ENCODE measurements at regions not wholly inside any gene's neighbourhood (a gene's known extent, or its start where the extent isn't known, plus 50 kb on each side); places are given as distances from the start of the nearest gene placed in this dataset.

GRCh38 chr20:48458003-48458377 lies 369.8 kb downstream of the PREX1 start:
- no peaks in the 10 kb centered on the region for H3K36me3 Mint-ChIP-seq (ENCODE audit: low read depth)
- no peak for TF ChIP-seq CTCF (IDR thresholded peaks at IDR 0.05)
- H3K4me3 Mint-ChIP-seq = no peak overlapping the region
- intact Hi-C loops (cut with micrococcal nuclease) = no loop called here
- H3K9me3 Mint-ChIP-seq = no peaks in the 10 kb centered on the region
- ATAC-seq (no peak), DNase-seq (no peak)
- H3K4me1 Mint-ChIP-seq (ENCODE audit: low read depth) = peaks cover 2% of the 10 kb centered on the region
- H3K27me3 Mint-ChIP-seq = peaks cover 6% of the 10 kb centered on the region
- CTCF ChIA-PET = no interaction called here
- POLR2A ChIA-PET = interaction anchor here (0.6 kb wide), 1 partner anchor 871 kb away, joined by 3 read pairs; no protein-coding TSS in a partner anchor
- H3K27ac Mint-ChIP-seq = no peak overlapping the region

GRCh38 chr20:48457193-48458002 lies 370.4 kb downstream of the PREX1 start:
- TF ChIP-seq CTCF (IDR thresholded peaks at IDR 0.05) = no peak
- Mint-ChIP-seq H3K36me3 (ENCODE audit: low read depth) (no peaks in the 10 kb centered on the region), H3K4me3 (no peak overlapping the region), H3K27me3 (peaks cover 5% of the 10 kb centered on the region), H3K27ac (no peak overlapping the region), H3K4me1 (ENCODE audit: low read depth) (peaks cover 2% of the 10 kb centered on the region), H3K9me3 (no peaks in the 10 kb centered on the region)
- ATAC-seq = no peak
- POLR2A ChIA-PET = interaction anchor here (0.6 kb wide), 1 partner anchor 872 kb away, joined by 3 read pairs; no protein-coding TSS in a partner anchor
- DNase-seq = peak; percentile 11
- CTCF ChIA-PET = no interaction called here
- intact Hi-C loops (cut with micrococcal nuclease) = no loop called here

- intact Hi-C loops (cut with micrococcal nuclease) = no loop called here
- CTCF ChIA-PET = no interaction called here
- H3K27me3 Mint-ChIP-seq = peaks cover 5% of the 10 kb centered on the region
- POLR2A ChIA-PET = no interaction called here
- H3K9me3 Mint-ChIP-seq = no peaks in the 10 kb centered on the region
- no peak for TF ChIP-seq CTCF (IDR thresholded peaks at IDR 0.05)
- ATAC-seq (no peak), DNase-seq (no peak)
- H3K4me1 Mint-ChIP-seq (ENCODE audit: low read depth) = peaks cover 2% of the 10 kb centered on the region
- H3K4me3 Mint-ChIP-seq = no peak overlapping the region
- no peak overlapping the region for H3K27ac Mint-ChIP-seq
- no peaks in the 10 kb centered on the region for H3K36me3 Mint-ChIP-seq (ENCODE audit: low read depth)
Observed at GRCh38 chr20:48456366-48457192, 371.2 kb downstream of the PREX1 start.

DNA sequence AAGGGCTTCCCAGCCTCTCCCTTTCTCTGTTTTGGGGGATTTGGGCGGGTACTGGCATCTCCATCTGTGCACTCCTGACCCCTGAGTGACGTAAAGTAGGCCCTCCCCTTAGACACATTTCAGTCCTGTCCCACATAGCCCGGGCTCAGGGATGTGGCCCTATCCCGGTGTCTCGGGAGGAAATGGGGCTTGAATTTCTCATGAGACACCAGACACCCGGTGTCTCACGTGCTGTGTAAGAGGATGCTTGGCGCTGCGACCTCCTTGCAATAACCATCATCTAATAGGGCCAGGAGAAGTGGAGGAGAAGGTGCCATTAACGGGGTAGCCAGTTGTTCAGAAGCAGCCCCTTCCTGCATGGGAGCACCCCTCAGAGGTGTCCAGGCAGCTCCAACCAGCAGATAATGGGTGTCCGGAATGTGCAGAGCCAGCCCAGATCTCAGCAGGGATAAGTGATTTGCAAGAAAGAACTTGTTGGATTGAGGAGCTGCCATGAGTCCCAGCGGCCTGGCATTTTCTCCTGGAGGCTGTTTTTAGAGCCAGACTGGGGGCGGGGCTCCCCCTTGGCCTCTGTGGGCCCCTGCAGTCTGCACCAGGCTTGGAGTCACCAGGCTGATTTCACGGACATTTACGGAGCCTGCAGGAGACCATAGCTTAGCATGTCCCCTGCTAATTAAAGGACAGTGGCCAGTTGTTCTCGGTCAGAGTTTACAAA lies 372.0 kb downstream of the PREX1 start:
- ChIA-PET POLR2A (no interaction called here), CTCF (interaction anchor here (1.0 kb wide), 1 partner anchor 165 kb away, joined by 3 read pairs; no protein-coding TSS in a partner anchor)
- ATAC-seq = no peak
- DNase-seq = no peak
- H3K4me1 Mint-ChIP-seq (ENCODE audit: low read depth) = peaks cover 2% of the 10 kb centered on the region
- TF ChIP-seq CTCF (IDR thresholded peaks at IDR 0.05) = no peak
- H3K9me3 Mint-ChIP-seq = no peaks in the 10 kb centered on the region
- H3K4me3 Mint-ChIP-seq = no peak overlapping the region
- H3K36me3 Mint-ChIP-seq (ENCODE audit: low read depth) = no peaks in the 10 kb centered on the region
- no peak overlapping the region for H3K27ac Mint-ChIP-seq
- intact Hi-C loops (cut with micrococcal nuclease) = no loop called here
- H3K27me3 Mint-ChIP-seq = peaks cover 5% of the 10 kb centered on the region
